GM12874 (cell line): ENCODE measurements at regions not wholly inside any gene's neighbourhood (a gene's known extent, or its start where the extent isn't known, plus 50 kb on each side); places are given as distances from the start of the nearest gene placed in this dataset.

Experiments
- CTCF ChIP-seq: IDR thresholded peaks from 2 replicates; pipeline ENCODE4 v1.5.1; 2011; ENCODE audit warnings: low read depth, mild to moderate bottlenecking, control low read depth, low read length, moderate library complexity; ENCODE audit not compliant: insufficient read depth

GRCh38 chr21:26655460-26655859 lies 82.4 kb upstream of the CYYR1 start:
- TF ChIP-seq CTCF: no peak

GRCh38 chr21:26653430-26653829 lies 80.3 kb upstream of the CYYR1 start:
- no peak for TF ChIP-seq CTCF

- TF ChIP-seq CTCF: no peak
These were observed 79.8 kb upstream of the CYYR1 start for GRCh38 chr21:26652854-26653253.

- TF ChIP-seq CTCF: no peak
These were observed 68.0 kb upstream of the CYYR1 start for GRCh38 chr21:26641062-26641461.

- no peak for TF ChIP-seq CTCF
These were observed 64.2 kb upstream of the CYYR1 start for GRCh38 chr21:26637201-26637745.

GRCh38 chr21:26635681-26636080 lies 62.6 kb upstream of the CYYR1 start:
- no peak for TF ChIP-seq CTCF

- TF ChIP-seq CTCF: no peak
These were observed 59.6 kb upstream of the CYYR1 start for GRCh38 chr21:26632691-26633090.
